HepG2 (cell line): ENCODE measurements at regions not wholly inside any gene's neighbourhood (a gene's known extent, or its start where the extent isn't known, plus 50 kb on each side); places are given as distances from the start of the nearest gene placed in this dataset.

Experiments
- ATAC-seq: fragments of 200-7000 bp; cut with Tn5 transposase; 3 replicates; pipeline ENCODE4 v1.9.1; 2020; ENCODE audit warnings: mild to moderate bottlenecking, moderate library complexity
- BruUV-seq: library from RNA; stranded (reverse); fragments of 400-500 nt; replicated peaks from 2 replicates; lab custom pipeline; 2021; lab: Mats Ljungman, UMichigan
- CTCF ChIA-PET: fragments of 300-600 bp; formaldehyde crosslinking; extraction: SDS; loops from one replicate; lab custom pipeline; 2021; ENCODE audit warnings: low total read pairs, inconsistent platforms, low intra/inter-chr PET ratio; lab: Yijun Ruan, JAX
- POLR2A ChIA-PET: fragments of 350-600 bp; sonication (Branson Sonifier 250); formaldehyde crosslinking; loops from one replicate; lab custom pipeline; 2020; ENCODE audit warnings: antibody characterized with exemption, inconsistent platforms; lab: Yijun Ruan, JAX
- DNase-seq: peaks from one replicate; pipeline ENCODE4 v3.0.0-alpha.2; 2015; ENCODE audit warnings: low spot score
- FAIRE-seq: peaks from 3 replicates; lab custom pipeline; 2011; peaks lifted over from hg19 to GRCh38; lab: Jason Lieb, UNC
- H2AFZ ChIP-seq: one replicate; pipeline ENCODE4 v1.6.1; 2011; ENCODE audit warnings: low read length, inconsistent platforms
- H3K27ac ChIP-seq: fragments of 300-600 bp; 3 replicates; pipeline ENCODE4 v1.8.0; 2011; ENCODE audit warnings: mixed run types, mild to moderate bottlenecking, mixed read lengths, low read length, inconsistent platforms; ENCODE audit not compliant: insufficient read depth; ENCODE audit errors: extremely low read length
- H3K27me3 ChIP-seq, 2 experiments: fragments of 200-600 bp in 1 of 2; 2 replicates in 1 of 2; 3 replicates in 1 of 2; pipeline versions ENCODE4 v1.6.0 to v1.8.0; 2011; ENCODE audit warnings: low read length in 2 of 2, mild to moderate bottlenecking in 2 of 2, moderate library complexity in 2 of 2, inconsistent platforms in 1 of 2; ENCODE audit not compliant: insufficient read depth in 2 of 2, control insufficient read depth in 1 of 2
- H3K36me3 ChIP-seq, 2 experiments: fragments of 200-600 bp in 1 of 2; replicated peaks in 1 of 2; 2 replicates in 1 of 2; 3 replicates in 1 of 2; pipeline versions ENCODE4 v1.5.1 to v1.8.0; 2011; ENCODE audit warnings: low read length in 2 of 2, inconsistent platforms in 1 of 2; ENCODE audit not compliant: insufficient read depth in 2 of 2, control insufficient read depth in 1 of 2
- H3K4me1 ChIP-seq: 2 replicates; pipeline ENCODE4 v1.5.1; 2012; ENCODE audit warnings: low read length, inconsistent platforms; ENCODE audit not compliant: insufficient read depth
- H3K4me2 ChIP-seq: 2 replicates; pipeline ENCODE4 v1.6.0; 2011; ENCODE audit warnings: low read depth, low read length, inconsistent platforms
- H3K4me3 ChIP-seq, 3 experiments: fragments of 200-600 bp in 1 of 3; sonication (generic), shearing (Covaris generic) in 1 of 3; replicated peaks in 1 of 3; 2 replicates each; pipeline ENCODE4 v1.5.1; 2011 to 2016; ENCODE audit warnings: low read length in 3 of 3, inconsistent platforms in 2 of 3, low read depth in 2 of 3, mild to moderate bottlenecking in 2 of 3, control low read depth in 1 of 3, mixed read lengths in 1 of 3; ENCODE audit not compliant: insufficient read depth in 1 of 3
- H3K79me2 ChIP-seq: one replicate; pipeline ENCODE4 v1.6.1; 2011; ENCODE audit warnings: low read length, inconsistent platforms; ENCODE audit not compliant: insufficient read depth
- H3K9ac ChIP-seq: 2 replicates; pipeline ENCODE4 v1.6.0; 2011; ENCODE audit warnings: mild to moderate bottlenecking, low read depth, low read length, inconsistent platforms; ENCODE audit not compliant: insufficient read depth
- H3K9me3 ChIP-seq: 2 replicates; pipeline ENCODE4 v1.5.1; 2012; ENCODE audit warnings: mild to moderate bottlenecking, low read length
- H4K20me1 ChIP-seq: 2 replicates; pipeline ENCODE4 v1.6.0; 2011; ENCODE audit warnings: inconsistent platforms, mild to moderate bottlenecking, low read length, moderate library complexity; ENCODE audit not compliant: insufficient read depth
- CC2D1A ChIP-seq: sonication (generic); formaldehyde crosslinking; IDR thresholded peaks from 2 replicates; pipeline ENCODE4 v1.8.1; 2023; ENCODE audit warnings: mild to moderate bottlenecking, missing genetic modification reagents
- GPBP1L1 ChIP-seq: sonication (generic); formaldehyde crosslinking; IDR thresholded peaks from 2 replicates; pipeline ENCODE4 v1.5.0; 2020; ENCODE audit warnings: mild to moderate bottlenecking, missing genetic modification reagents
- HDAC1 ChIP-seq: sonication (generic); formaldehyde crosslinking; IDR thresholded peaks from 2 replicates; pipeline ENCODE4 v1.5.1; 2020; ENCODE audit warnings: mild to moderate bottlenecking, missing genetic modification reagents
- JUN ChIP-seq: sonication (generic); formaldehyde crosslinking; IDR thresholded peaks from 2 replicates; pipeline ENCODE4 v1.4.0; 2020; ENCODE audit warnings: mild to moderate bottlenecking, missing genetic modification reagents
- MIER2 ChIP-seq: IDR thresholded peaks from 2 replicates; pipeline ENCODE4 v1.6.1; 2016; ENCODE audit warnings: missing biosample characterization, missing genetic modification reagents
- MYC ChIP-seq: sonication (generic); formaldehyde crosslinking; IDR thresholded peaks from 2 replicates; pipeline ENCODE4 v1.9.0; 2021; ENCODE audit warnings: missing genetic modification reagents, borderline replicate concordance
- SNAPC5 ChIP-seq: sonication (generic); formaldehyde crosslinking; IDR thresholded peaks from 2 replicates; pipeline ENCODE4 v1.8.1; 2023; ENCODE audit warnings: mild to moderate bottlenecking, missing genetic modification reagents, borderline replicate concordance
- ZBTB33 ChIP-seq: sonication (generic); formaldehyde crosslinking; IDR thresholded peaks from 2 replicates; pipeline ENCODE4 v1.4.0; 2020; ENCODE audit warnings: missing genetic modification reagents
- ZBTB38 ChIP-seq: sonication (generic); formaldehyde crosslinking; IDR thresholded peaks from 2 replicates; pipeline ENCODE4 v1.5.1; 2020; ENCODE audit warnings: mild to moderate bottlenecking, missing genetic modification reagents
- ZFAT ChIP-seq: sonication (generic); formaldehyde crosslinking; conservative IDR thresholded peaks from 2 replicates; pipeline ENCODE4 v1.8.1; 2023; ENCODE audit warnings: missing genetic modification reagents, inconsistent platforms
- ZIK1 ChIP-seq: sonication (generic); formaldehyde crosslinking; IDR thresholded peaks from 2 replicates; pipeline ENCODE4 v1.5.0; 2020; ENCODE audit warnings: mild to moderate bottlenecking, low read depth, missing genetic modification reagents, borderline replicate concordance
- ZMYM3 ChIP-seq: sonication (generic); formaldehyde crosslinking; IDR thresholded peaks from 2 replicates; pipeline ENCODE4 v1.5.1; 2020; ENCODE audit warnings: mild to moderate bottlenecking, missing genetic modification reagents
- ZNF30 ChIP-seq: sonication (generic); formaldehyde crosslinking; IDR thresholded peaks from 2 replicates; pipeline ENCODE4 v1.5.0; 2020; ENCODE audit warnings: mild to moderate bottlenecking, missing genetic modification reagents
- ZNF326 ChIP-seq: sonication (generic); formaldehyde crosslinking; IDR thresholded peaks from 2 replicates; pipeline ENCODE4 v1.4.0; 2020; ENCODE audit warnings: missing genetic modification reagents, borderline replicate concordance
- ZNF512 ChIP-seq: sonication (generic); formaldehyde crosslinking; IDR thresholded peaks from 2 replicates; pipeline ENCODE4 v1.4.0; 2020; ENCODE audit warnings: mild to moderate bottlenecking, missing genetic modification reagents
- ZNF558 ChIP-seq: sonication (generic); formaldehyde crosslinking; IDR thresholded peaks from 2 replicates; pipeline ENCODE4 v1.9.0; 2022; ENCODE audit warnings: mild to moderate bottlenecking, missing genetic modification reagents, borderline replicate concordance
- WGBS: methylation state at CpG from one replicate; pipeline ENCODE4 v1.1.6; 2017; ENCODE audit warnings: low lambda C conversion rate; 5-methylcytosine and 5-hydroxymethylcytosine counted together
- in situ Hi-C: cut with HindIII; loops from 2 replicates; pipeline ENCODE4 v1.10.0; 2017; ENCODE audit warnings: low pct_unique_long_range_greater_than_20kb; ENCODE audit not compliant: extremely low pct_ligation_motif_present
- intact Hi-C: fragments of 100-400 bp; cut with micrococcal nuclease; formaldehyde crosslinking; loops from one replicate; pipeline ENCODE4 v1.10.0; 2022; ENCODE audit not compliant: unreplicated experiment

GRCh38 chr7:86155623-86156022 lies 488.1 kb upstream of the GRM3 start:
- TF ChIP-seq ZIK1 (CRISPR knock-in tag) (no peak), GPBP1L1 (CRISPR knock-in tag) (no peak), ZNF558 (no peak)
- no peak overlapping the region for H3K4me3 ChIP-seq
- H3K9ac ChIP-seq: no peak overlapping the region
- ChIA-PET POLR2A (no interaction called here), CTCF (no interaction called here)
- H2AFZ ChIP-seq: no peak overlapping the region
- no peaks in the 10 kb centered on the region for H3K27me3 ChIP-seq
- H3K79me2 ChIP-seq: no peaks in the 10 kb centered on the region
- no peaks in the 10 kb centered on the region for H4K20me1 ChIP-seq
- H3K9me3 ChIP-seq: 0 out of 2 replicates have a peak, but pooled peaks cover 5% of the 10 kb centered on the region
- ATAC-seq: no peak
- no peak overlapping the region for H3K27ac ChIP-seq
- no peak for FAIRE-seq
- in situ Hi-C loops (no loop called here), intact Hi-C loops (no loop called here)
- DNase-seq: no peak
- no peaks in the 10 kb centered on the region for H3K4me1 ChIP-seq
- 35% methylated on average over 2 of the region's 2 CpGs for WGBS
- H3K36me3 ChIP-seq: no peaks in the 10 kb centered on the region
- no TSS peak for BruUV-seq
- no peak overlapping the region for H3K4me2 ChIP-seq

- H4K20me1 ChIP-seq: no peaks in the 10 kb centered on the region
- no peak overlapping the region for H3K27ac ChIP-seq
- H3K79me2 ChIP-seq: no peaks in the 10 kb centered on the region
- no peaks in the 10 kb centered on the region for H3K9me3 ChIP-seq
- TF ChIP-seq JUN (CRISPR knock-in tag) (no peak), SNAPC5 (no peak), MIER2 (CRISPR knock-in tag) (no peak), ZNF512 (CRISPR knock-in tag) (no peak), MYC (CRISPR knock-in tag) (no peak), CC2D1A (CRISPR knock-in tag) (no peak), ZMYM3 (CRISPR knock-in tag) (no peak), ZNF30 (CRISPR knock-in tag) (no peak), ZFAT (CRISPR knock-in tag) (no peak), ZBTB38 (no peak), ZBTB33 (CRISPR knock-in tag) (no peak), ZNF326 (CRISPR knock-in tag) (no peak), HDAC1 (no peak)
- TF ChIP-seq, all 625 proteins: peak for 0
- DNase-seq (no peak), FAIRE-seq (no peak), ATAC-seq (no peak)
- intact Hi-C loops (no loop called here), in situ Hi-C loops (no loop called here)
- no peak overlapping the region for H3K9ac ChIP-seq
- no TSS peak for BruUV-seq
- no peaks in the 10 kb centered on the region for H3K36me3 ChIP-seq
- CTCF ChIA-PET: no interaction called here
- WGBS: 0% methylated on average over 2 of the region's 2 CpGs
- no peak overlapping the region for H3K4me3 ChIP-seq
- POLR2A ChIA-PET: no interaction called here
- H3K27me3 ChIP-seq: no peaks in the 10 kb centered on the region
- no peak overlapping the region for H3K4me2 ChIP-seq
- no peak overlapping the region for H2AFZ ChIP-seq
- no peaks in the 10 kb centered on the region for H3K4me1 ChIP-seq
Measured at GRCh38 chr7:86152926-86153325, 490.8 kb upstream of the GRM3 start.
